ENCODE measurements at regions not wholly inside any gene's neighbourhood (a gene's known extent, or its start where the extent isn't known, plus 50 kb on each side); places are given as distances from the start of the nearest gene placed in this dataset.

DNA sequence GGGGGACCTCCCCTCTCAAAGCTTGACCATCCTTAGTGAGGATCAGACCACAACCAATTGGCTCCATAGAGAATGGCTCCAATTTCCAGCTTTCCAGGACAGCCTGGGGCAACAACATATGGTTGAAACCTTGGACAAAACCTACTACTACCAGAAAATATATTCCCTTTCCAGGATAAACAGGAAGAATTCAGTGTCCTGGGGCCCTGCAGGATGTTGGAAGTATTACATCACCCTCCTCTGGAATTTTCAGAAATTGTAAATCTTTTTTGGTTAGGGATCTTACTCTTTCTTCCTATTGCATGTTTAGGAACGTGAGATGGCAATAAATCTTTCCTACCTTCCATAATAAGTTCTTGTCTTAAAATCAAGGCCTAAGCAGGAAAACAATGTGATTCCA is 158.9 kb upstream of the MEIS1 start:
- CTCF ChIA-PET = no interaction called here
- ATAC-seq (no peak), DNase-seq (ENCODE audit: low read depth, low spot score) (no peak)
- POLR2A ChIA-PET = no interaction called here
- TF ChIP-seq, protein P1, sequence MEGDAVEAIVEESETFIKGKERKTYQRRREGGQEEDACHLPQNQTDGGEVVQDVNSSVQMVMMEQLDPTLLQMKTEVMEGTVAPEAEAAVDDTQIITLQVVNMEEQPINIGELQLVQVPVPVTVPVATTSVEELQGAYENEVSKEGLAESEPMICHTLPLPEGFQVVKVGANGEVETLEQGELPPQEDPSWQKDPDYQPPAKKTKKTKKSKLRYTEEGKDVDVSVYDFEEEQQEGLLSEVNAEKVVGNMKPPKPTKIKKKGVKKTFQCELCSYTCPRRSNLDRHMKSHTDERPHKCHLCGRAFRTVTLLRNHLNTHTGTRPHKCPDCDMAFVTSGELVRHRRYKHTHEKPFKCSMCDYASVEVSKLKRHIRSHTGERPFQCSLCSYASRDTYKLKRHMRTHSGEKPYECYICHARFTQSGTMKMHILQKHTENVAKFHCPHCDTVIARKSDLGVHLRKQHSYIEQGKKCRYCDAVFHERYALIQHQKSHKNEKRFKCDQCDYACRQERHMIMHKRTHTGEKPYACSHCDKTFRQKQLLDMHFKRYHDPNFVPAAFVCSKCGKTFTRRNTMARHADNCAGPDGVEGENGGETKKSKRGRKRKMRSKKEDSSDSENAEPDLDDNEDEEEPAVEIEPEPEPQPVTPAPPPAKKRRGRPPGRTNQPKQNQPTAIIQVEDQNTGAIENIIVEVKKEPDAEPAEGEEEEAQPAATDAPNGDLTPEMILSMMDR (IDR thresholded peaks at IDR 0.05) = no peak; the same call in 1 of the 2 replicates
- TF ChIP-seq TCF7L2 (IDR thresholded peaks at IDR 0.05; ENCODE audit: low read depth, low read length) (no peak), SIN3A (IDR thresholded peaks at IDR 0.05; ENCODE audit: borderline replicate concordance, insufficient read depth, low read depth, low read length) (no peak), POLR2AphosphoS5 (IDR thresholded peaks at IDR 0.05; ENCODE audit: low read depth, low read length) (no peak)
- TF ChIP-seq, protein P2, sequence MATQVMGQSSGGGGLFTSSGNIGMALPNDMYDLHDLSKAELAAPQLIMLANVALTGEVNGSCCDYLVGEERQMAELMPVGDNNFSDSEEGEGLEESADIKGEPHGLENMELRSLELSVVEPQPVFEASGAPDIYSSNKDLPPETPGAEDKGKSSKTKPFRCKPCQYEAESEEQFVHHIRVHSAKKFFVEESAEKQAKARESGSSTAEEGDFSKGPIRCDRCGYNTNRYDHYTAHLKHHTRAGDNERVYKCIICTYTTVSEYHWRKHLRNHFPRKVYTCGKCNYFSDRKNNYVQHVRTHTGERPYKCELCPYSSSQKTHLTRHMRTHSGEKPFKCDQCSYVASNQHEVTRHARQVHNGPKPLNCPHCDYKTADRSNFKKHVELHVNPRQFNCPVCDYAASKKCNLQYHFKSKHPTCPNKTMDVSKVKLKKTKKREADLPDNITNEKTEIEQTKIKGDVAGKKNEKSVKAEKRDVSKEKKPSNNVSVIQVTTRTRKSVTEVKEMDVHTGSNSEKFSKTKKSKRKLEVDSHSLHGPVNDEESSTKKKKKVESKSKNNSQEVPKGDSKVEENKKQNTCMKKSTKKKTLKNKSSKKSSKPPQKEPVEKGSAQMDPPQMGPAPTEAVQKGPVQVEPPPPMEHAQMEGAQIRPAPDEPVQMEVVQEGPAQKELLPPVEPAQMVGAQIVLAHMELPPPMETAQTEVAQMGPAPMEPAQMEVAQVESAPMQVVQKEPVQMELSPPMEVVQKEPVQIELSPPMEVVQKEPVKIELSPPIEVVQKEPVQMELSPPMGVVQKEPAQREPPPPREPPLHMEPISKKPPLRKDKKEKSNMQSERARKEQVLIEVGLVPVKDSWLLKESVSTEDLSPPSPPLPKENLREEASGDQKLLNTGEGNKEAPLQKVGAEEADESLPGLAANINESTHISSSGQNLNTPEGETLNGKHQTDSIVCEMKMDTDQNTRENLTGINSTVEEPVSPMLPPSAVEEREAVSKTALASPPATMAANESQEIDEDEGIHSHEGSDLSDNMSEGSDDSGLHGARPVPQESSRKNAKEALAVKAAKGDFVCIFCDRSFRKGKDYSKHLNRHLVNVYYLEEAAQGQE (IDR thresholded peaks at IDR 0.05; ENCODE audit: insufficient read depth in 1 of 2, low read depth in 2 of 2, low read length in 1 of 2) = no peak
- intact Hi-C loops (cut with micrococcal nuclease; ENCODE audit: unreplicated experiment) = no loop called here
- Histone ChIP-seq H3K27me3 (ENCODE audit: control insufficient read depth, insufficient read depth, low read length) (no peaks in the 10 kb centered on the region), H3K4me1 (ENCODE audit: control insufficient read depth, insufficient read depth, low read length) (no peaks in the 10 kb centered on the region), H3K9me3 (ENCODE audit: control insufficient read depth, insufficient read depth, low read depth, low read length) (no peaks in the 10 kb centered on the region), H3K27ac (ENCODE audit: low read length) (no peak overlapping the region), H3K36me3 (ENCODE audit: control insufficient read depth, insufficient read depth, low read length) (no peaks in the 10 kb centered on the region), H3K4me3 (ENCODE audit: low read depth in 2 of 2, low read length in 2 of 2) (no peak overlapping the region)
- no TSS peak for BruUV-seq (replicated peaks)
- in situ Hi-C loops (cut with HindIII; ENCODE audit: low pct_unique_long_range_greater_than_20kb, low sequenced_read_pairs) = no loop called here

DNA sequence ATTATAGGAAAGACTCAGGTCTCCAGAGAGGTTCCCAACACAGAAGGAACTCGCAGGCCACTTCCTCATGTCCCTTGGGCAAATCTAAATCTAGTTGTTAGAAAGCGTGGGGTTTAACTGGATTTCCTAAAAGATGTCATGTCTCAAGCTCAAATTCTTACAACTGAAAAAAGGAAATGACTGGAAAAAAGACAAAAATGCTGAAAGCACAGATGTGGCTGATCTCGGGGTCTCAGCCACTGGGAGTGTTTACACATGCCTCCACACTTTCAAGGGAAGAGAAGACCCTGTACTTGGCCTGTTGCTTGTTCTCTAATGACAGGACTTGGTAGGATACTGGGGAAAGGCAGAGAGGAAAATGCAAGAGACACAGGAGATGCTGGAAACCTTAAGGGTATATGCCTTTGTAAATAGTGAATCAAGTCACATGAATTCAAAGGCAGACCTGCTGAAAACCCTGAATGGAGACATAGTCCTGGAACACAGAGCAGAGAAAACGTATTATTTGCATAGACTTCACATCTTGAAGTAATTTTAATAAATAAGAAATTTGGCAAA is 160.9 kb upstream of the MEIS1 start:
- DNase-seq (ENCODE audit: low read depth, low spot score) = no peak
- H3K27ac ChIP-seq (ENCODE audit: low read length) = no peak overlapping the region
- in situ Hi-C loops (cut with HindIII; ENCODE audit: low pct_unique_long_range_greater_than_20kb, low sequenced_read_pairs) = no loop called here
- POLR2A ChIA-PET = no interaction called here
- H3K9me3 ChIP-seq (ENCODE audit: control insufficient read depth, insufficient read depth, low read depth, low read length) = no peaks in the 10 kb centered on the region
- no peaks in the 10 kb centered on the region for H3K27me3 ChIP-seq (ENCODE audit: control insufficient read depth, insufficient read depth, low read length)
- H3K4me3 ChIP-seq (ENCODE audit: low read depth in 2 of 2, low read length in 2 of 2) = no peak overlapping the region
- no peaks in the 10 kb centered on the region for H3K4me1 ChIP-seq (ENCODE audit: control insufficient read depth, insufficient read depth, low read length)
- H3K36me3 ChIP-seq (ENCODE audit: control insufficient read depth, insufficient read depth, low read length) = no peaks in the 10 kb centered on the region
- no peak for TF ChIP-seq SIN3A (IDR thresholded peaks at IDR 0.05; ENCODE audit: borderline replicate concordance, insufficient read depth, low read depth, low read length)
- TF ChIP-seq, protein P2 (IDR thresholded peaks at IDR 0.05; ENCODE audit: insufficient read depth in 1 of 2, low read depth in 2 of 2, low read length in 1 of 2) = no peak
- TF ChIP-seq TCF7L2 (IDR thresholded peaks at IDR 0.05; ENCODE audit: low read depth, low read length) = no peak
- no peak for TF ChIP-seq POLR2AphosphoS5 (IDR thresholded peaks at IDR 0.05; ENCODE audit: low read depth, low read length)
- TF ChIP-seq, protein P1 (IDR thresholded peaks at IDR 0.05) = no peak
- ATAC-seq = no peak
- intact Hi-C loops (cut with micrococcal nuclease; ENCODE audit: unreplicated experiment) = no loop called here
- CTCF ChIA-PET = no interaction called here
- no TSS peak for BruUV-seq (replicated peaks)

Data from Panc1 (cell line).